Keratinocyte (primary cell): ENCODE measurements at regions not wholly inside any gene's neighbourhood (a gene's known extent, or its start where the extent isn't known, plus 50 kb on each side); places are given as distances from the start of the nearest gene placed in this dataset.

Experiments used
- DNase-seq: peaks from one replicate; pipeline ENCODE4 v3.0.0-alpha.2; 2011; ENCODE audit warnings: low read depth, missing footprints, low spot score
- FAIRE-seq: peaks from 2 replicates; lab custom pipeline; 2011; peaks lifted over from hg19 to GRCh38; lab: Jason Lieb, UNC
- H2AFZ ChIP-seq: 2 replicates; pipeline ENCODE4 v1.6.0; 2012; ENCODE audit warnings: low read length, control low read depth, inconsistent platforms; ENCODE audit not compliant: control insufficient read depth
- H3K27ac ChIP-seq: 2 replicates; pipeline ENCODE4 v1.5.1; 2011; ENCODE audit warnings: low read length; ENCODE audit not compliant: control insufficient read depth, insufficient read depth
- H3K27me3 ChIP-seq: 3 replicates; pipeline ENCODE4 v1.6.0; 2011; ENCODE audit warnings: low read length; ENCODE audit not compliant: control insufficient read depth, insufficient read depth; ENCODE audit errors: extremely low read depth
- H3K36me3 ChIP-seq, 2 experiments: 2 replicates in 1 of 2; 3 replicates in 1 of 2; pipeline ENCODE4 v1.5.1; 2011; ENCODE audit warnings: low read length in 2 of 2, mild to moderate bottlenecking in 1 of 2; ENCODE audit not compliant: control insufficient read depth in 2 of 2, insufficient read depth in 2 of 2; ENCODE audit errors: extremely low read depth in 1 of 2
- H3K4me1 ChIP-seq: 3 replicates; pipeline ENCODE4 v1.5.1; 2011; ENCODE audit warnings: low read length; ENCODE audit not compliant: control insufficient read depth, insufficient read depth; ENCODE audit errors: extremely low read depth
- H3K4me2 ChIP-seq: 3 replicates; pipeline ENCODE4 v1.6.0; 2011; ENCODE audit warnings: low read depth, low read length; ENCODE audit not compliant: control insufficient read depth, insufficient read depth; ENCODE audit errors: extremely low read depth
- H3K4me3 ChIP-seq, 3 experiments: fragments of 200-600 bp in 1 of 3; sonication (generic) in 1 of 3; 2 replicates in 2 of 3; 3 replicates in 1 of 3; pipeline ENCODE4 v1.5.1; 2011 to 2016; ENCODE audit warnings: low read length in 3 of 3, mild to moderate bottlenecking in 3 of 3, control low read depth in 2 of 3, inconsistent platforms in 1 of 3, low read depth in 1 of 3, mixed read lengths in 1 of 3, mixed run types in 1 of 3, moderate library complexity in 1 of 3; ENCODE audit not compliant: control insufficient read depth in 2 of 3, insufficient read depth in 2 of 3; ENCODE audit errors: extremely low read depth in 1 of 3
- H3K79me2 ChIP-seq: 2 replicates; pipeline ENCODE4 v1.6.0; 2012; ENCODE audit warnings: low read length; ENCODE audit not compliant: control insufficient read depth, insufficient read depth
- H3K9ac ChIP-seq: 3 replicates; pipeline ENCODE4 v1.6.0; 2011; ENCODE audit warnings: low read length; ENCODE audit not compliant: control insufficient read depth, insufficient read depth; ENCODE audit errors: extremely low read depth
- H3K9me1 ChIP-seq: 3 replicates; pipeline ENCODE4 v1.6.0; 2011; ENCODE audit warnings: low read length; ENCODE audit not compliant: control insufficient read depth, insufficient read depth; ENCODE audit errors: extremely low read depth
- H3K9me3 ChIP-seq: 2 replicates; pipeline ENCODE4 v1.5.1; 2012; ENCODE audit warnings: low read depth, low read length; ENCODE audit not compliant: control insufficient read depth
- H4K20me1 ChIP-seq: 3 replicates; pipeline ENCODE4 v1.6.0; 2011; ENCODE audit warnings: low read length; ENCODE audit not compliant: control insufficient read depth, insufficient read depth; ENCODE audit errors: extremely low read depth
- EZH2 ChIP-seq: IDR thresholded peaks from one replicate; pipeline ENCODE4 v1.6.1; 2012; ENCODE audit warnings: inconsistent platforms, mild to moderate bottlenecking, low read length, moderate library complexity
- dilution Hi-C: fragments of 300-500 bp; cut with MboI; formaldehyde crosslinking; loops from one replicate; pipeline ENCODE4 v1.7.0; 2020; ENCODE audit warnings: low sequenced_read_pairs; ENCODE audit not compliant: extremely low pct_ligation_motif_present
- TF ChIP-seq, protein P1 (sequence below), 3 experiments: IDR thresholded peaks in 1 of 3; conservative IDR thresholded peaks in 1 of 3; optimal IDR thresholded peaks in 1 of 3; 2 replicates in 2 of 3; 3 replicates in 1 of 3; pipeline versions ENCODE3 to v1.5.1; 2011; ENCODE audit warnings: low read length in 3 of 3, mild to moderate bottlenecking in 3 of 3, moderate library complexity in 2 of 3, control low read depth in 1 of 3, inconsistent platforms in 1 of 3; ENCODE audit not compliant: insufficient read depth in 2 of 3; ENCODE audit errors: extremely low read depth in 1 of 3

DNA sequence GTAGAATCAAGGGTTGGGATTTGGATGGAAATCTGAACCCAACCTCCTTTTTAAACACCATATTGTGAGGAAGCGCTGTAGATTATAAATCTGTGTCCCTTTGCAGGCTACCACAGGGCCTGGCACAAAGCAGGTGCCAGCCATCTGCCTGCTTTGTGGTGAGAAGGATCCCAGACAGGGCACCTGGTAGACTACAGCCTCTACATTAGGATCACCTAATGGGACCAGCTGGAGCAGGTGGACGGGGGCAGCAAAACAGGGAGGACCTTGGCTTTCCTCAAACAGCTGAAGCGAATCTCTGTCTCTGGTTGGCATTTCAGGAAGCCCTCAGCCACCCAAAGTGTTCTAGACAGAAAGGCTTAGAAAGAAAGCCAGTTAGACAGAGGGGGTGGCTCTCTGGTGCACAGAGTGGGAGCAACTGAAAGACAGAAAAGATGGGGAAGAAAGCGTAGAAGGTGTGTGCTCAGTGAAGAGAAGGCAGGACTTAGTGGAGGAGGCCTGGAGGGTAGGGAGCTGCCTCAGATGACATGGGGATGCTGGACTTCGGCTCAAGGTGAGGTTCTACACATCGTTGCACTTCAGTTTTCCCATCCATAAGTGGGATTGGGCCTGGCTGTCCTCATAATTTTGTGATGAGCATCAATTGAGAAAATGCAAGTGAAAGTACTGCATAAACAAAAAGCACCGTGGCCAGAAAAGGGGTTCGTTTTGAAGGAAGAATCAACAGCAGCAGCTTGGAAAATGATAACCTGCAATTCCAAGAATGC, 350.8 kb downstream of the CYRIA start:
- Histone ChIP-seq H3K9ac (no peak overlapping the region), H4K20me1 (no peaks in the 10 kb centered on the region), H3K27me3 (no peaks in the 10 kb centered on the region), H3K36me3 (no peaks in the 10 kb centered on the region), H3K9me1 (no peaks in the 10 kb centered on the region), H3K9me3 (no peaks in the 10 kb centered on the region), H3K79me2 (no peaks in the 10 kb centered on the region), H3K4me3 (no peak overlapping the region), H3K4me1 (no peaks in the 10 kb centered on the region), H3K27ac (no peak overlapping the region), H2AFZ (no peak overlapping the region), H3K4me2 (no peak overlapping the region)
- DNase-seq (no peak), FAIRE-seq (no peak)
- TF ChIP-seq EZH2, result no peak
- TF ChIP-seq, protein P1, sequence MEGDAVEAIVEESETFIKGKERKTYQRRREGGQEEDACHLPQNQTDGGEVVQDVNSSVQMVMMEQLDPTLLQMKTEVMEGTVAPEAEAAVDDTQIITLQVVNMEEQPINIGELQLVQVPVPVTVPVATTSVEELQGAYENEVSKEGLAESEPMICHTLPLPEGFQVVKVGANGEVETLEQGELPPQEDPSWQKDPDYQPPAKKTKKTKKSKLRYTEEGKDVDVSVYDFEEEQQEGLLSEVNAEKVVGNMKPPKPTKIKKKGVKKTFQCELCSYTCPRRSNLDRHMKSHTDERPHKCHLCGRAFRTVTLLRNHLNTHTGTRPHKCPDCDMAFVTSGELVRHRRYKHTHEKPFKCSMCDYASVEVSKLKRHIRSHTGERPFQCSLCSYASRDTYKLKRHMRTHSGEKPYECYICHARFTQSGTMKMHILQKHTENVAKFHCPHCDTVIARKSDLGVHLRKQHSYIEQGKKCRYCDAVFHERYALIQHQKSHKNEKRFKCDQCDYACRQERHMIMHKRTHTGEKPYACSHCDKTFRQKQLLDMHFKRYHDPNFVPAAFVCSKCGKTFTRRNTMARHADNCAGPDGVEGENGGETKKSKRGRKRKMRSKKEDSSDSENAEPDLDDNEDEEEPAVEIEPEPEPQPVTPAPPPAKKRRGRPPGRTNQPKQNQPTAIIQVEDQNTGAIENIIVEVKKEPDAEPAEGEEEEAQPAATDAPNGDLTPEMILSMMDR (optimal IDR thresholded peaks at IDR 0.05 in 1 of 3, IDR thresholded peaks at IDR 0.05 in 1 of 3, conservative IDR thresholded peaks at IDR 0.05 in 1 of 3; ENCODE audit: extremely low read depth in 1 of 3, insufficient read depth in 2 of 3, low read length in 3 of 3), result no peak
- dilution Hi-C loops, result no loop called here

DNA sequence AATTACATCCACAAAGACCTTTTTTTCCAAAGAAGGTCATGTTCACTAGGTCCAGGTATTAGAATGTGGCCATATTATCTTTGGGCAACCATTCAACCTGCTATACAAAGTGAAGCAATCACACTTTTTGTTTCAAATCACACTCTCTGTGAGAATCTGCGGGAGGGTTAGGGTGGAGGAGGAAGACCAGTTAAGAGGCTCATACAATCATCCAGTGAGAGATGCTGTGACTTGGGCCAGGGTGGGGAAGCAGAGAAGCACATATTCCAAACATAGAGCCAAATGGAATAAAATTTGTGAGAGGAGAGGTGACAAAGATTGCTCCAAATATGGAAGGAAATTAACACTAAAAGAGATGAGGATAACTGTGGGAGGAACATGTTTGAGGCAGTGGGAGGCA, 351.6 kb downstream of the CYRIA start:
- H3K9ac ChIP-seq, result no peak overlapping the region
- no peak for TF ChIP-seq EZH2
- TF ChIP-seq, protein P1 (optimal IDR thresholded peaks at IDR 0.05 in 1 of 3, IDR thresholded peaks at IDR 0.05 in 1 of 3, conservative IDR thresholded peaks at IDR 0.05 in 1 of 3; ENCODE audit: extremely low read depth in 1 of 3, insufficient read depth in 2 of 3, low read length in 3 of 3), result no peak
- H3K79me2 ChIP-seq, result no peaks in the 10 kb centered on the region
- H3K27ac ChIP-seq, result no peak overlapping the region
- FAIRE-seq (no peak), DNase-seq (no peak)
- no peak overlapping the region for H3K4me2 ChIP-seq
- no peak overlapping the region for H3K4me3 ChIP-seq
- no peaks in the 10 kb centered on the region for H4K20me1 ChIP-seq
- H2AFZ ChIP-seq, result no peak overlapping the region
- H3K4me1 ChIP-seq, result no peaks in the 10 kb centered on the region
- no peaks in the 10 kb centered on the region for H3K36me3 ChIP-seq
- no peaks in the 10 kb centered on the region for H3K9me3 ChIP-seq
- H3K9me1 ChIP-seq, result no peaks in the 10 kb centered on the region
- dilution Hi-C loops, result no loop called here
- H3K27me3 ChIP-seq, result no peaks in the 10 kb centered on the region
